GM20431 (cell line): ENCODE measurements at regions not wholly inside any gene's neighbourhood (a gene's known extent, or its start where the extent isn't known, plus 50 kb on each side); places are given as distances from the start of the nearest gene placed in this dataset.
"Not testable (repeated sequence)": the region's sequence is repeated elsewhere in the genome, so short reads cannot be mapped to it uniquely, and the experiment has no call there.

Experiments
- in situ Hi-C: fragments of 300-500 bp; cut with MseI, MboI; formaldehyde crosslinking; loops from one replicate; pipeline ENCODE4 v1.15.0; 2020; ENCODE audit warnings: low sequenced_read_pairs; ENCODE audit not compliant: unreplicated experiment

DNA sequence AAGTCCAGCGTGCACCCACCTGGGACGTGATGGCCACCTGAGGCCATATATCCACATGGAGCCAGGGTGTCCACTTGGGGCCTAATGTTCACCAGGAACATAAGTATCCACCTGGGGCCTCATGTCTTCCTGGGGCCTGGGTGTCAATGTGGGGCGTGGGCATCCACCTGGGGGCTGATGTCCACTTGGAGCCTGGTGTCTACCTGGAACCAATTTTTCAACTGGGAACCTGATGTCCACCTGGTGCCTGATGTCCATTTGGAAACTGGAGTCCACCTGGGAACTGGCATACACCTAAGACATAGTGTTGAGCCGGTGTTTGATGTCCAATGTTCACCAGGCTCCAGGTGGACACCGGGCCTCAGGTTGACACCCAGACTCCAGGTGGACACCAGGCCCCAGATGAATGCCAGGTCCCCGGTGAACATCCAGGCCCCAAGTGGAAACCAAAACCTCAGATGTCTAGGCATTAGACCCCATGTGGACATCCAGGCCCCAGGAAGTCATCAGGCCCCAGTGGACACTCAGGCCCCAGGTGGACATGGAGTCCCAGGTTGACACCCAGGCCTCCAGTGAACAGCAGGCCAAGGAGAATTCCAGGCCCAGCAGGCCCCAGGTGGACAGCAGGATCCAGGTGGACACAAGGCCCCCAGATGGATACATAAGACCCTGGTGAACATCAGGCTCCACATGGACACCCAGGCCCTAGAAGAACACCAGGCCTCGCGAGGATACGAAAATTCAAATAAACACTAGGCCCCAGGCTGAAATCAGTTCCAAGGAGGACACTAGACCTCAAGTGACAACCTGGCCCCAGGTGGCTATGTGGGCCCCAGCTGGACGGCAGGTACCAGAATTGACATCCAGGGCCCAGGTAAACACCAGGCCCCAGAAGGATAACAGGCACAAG lies 56.0 kb upstream of the SEPTIN5 start:
- in situ Hi-C loops: no loop called here

GRCh38 chr22:19658967-19659804 lies 55.1 kb upstream of the SEPTIN5 start:
- in situ Hi-C loops: no loop called here

DNA sequence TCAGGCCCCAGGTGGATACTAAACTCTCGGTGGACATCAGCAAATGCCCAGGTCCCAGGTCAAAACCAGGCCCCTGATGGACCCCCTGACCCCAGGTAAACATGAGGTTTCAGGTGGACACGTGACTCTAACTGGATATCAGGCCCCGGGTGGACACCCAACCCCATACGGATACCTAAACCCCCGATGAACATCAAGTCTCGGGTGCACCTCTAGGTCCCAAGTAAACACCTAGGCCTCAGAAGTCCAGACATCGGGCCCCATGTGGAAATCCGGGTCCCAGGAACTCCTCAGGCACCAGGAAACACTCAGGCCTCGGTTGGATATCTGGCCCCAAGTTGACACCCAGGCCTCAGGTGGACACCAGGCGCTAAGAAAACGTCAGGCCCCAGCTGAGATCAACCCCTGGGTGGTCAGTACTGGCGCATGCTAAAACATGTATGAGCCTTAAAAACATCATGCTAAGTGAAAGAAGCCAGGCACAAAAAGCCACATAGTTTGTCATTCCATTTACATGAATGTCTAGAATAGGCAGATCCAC lies 54.4 kb upstream of the SEPTIN5 start:
- in situ Hi-C loops: no loop called here

GRCh38 chr22:19660583-19660982 lies 53.7 kb upstream of the SEPTIN5 start:
- in situ Hi-C loops: not testable (repeated sequence)

GRCh38 chr22:19661156-19661555 lies 53.1 kb upstream of the SEPTIN5 start:
- in situ Hi-C loops: no loop called here

GRCh38 chr22:19662049-19662684 lies 52.1 kb upstream of the SEPTIN5 start:
- in situ Hi-C loops: not testable (repeated sequence)

DNA sequence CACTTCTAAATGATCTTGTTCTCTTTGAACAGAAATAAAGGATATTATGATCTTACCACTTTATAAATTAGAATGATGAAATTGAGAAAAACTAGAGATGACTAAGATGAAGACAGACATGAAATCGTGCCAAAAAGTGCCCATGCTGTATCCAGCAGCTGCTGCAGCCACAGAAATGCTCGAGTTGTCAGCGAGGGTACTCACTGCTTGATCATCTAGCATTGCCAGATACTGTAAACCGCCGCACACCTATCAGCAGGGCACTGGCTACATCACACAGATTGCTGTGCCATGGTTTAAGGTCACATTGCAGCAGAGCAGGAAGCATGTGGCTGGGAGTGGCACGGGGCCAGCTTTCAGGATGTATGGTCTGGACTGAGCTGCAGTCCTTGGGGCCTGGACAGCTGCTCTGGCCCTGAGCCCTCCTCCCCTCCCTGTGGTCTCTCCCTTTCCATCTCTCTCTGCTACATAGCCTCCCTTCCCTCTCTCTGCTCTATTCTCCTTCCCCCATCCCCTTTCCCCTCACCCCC lies 51.0 kb upstream of the SEPTIN5 start:
- in situ Hi-C loops: no loop called here

- in situ Hi-C loops: no loop called here
These were observed 50.4 kb upstream of the SEPTIN5 start for GRCh38 chr22:19663821-19664355.

DNA sequence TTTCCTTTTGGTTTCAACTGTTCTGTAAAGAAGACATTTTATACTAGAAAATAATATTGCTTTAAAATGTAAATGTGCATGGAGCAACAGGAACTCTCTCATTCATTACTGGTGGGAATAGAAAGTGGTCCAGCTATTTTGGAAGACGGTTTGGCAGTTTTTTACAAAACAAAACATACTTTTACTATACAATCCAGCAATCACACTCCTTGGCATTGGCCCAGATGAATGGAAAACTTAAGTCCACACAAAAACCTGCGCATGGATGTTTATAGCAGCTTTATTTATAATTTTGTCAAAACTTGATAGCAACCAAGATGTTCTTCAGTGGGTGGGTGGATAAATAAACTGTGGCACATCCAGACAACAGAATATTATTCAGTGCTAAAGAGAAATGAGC lies 49.9 kb upstream of the SEPTIN5 start:
- in situ Hi-C loops: no loop called here
